Gastrocnemius medialis (tissue), 4 donors: ENCODE measurements at regions not wholly inside any gene's neighbourhood (a gene's known extent, or its start where the extent isn't known, plus 50 kb on each side); places are given as distances from the start of the nearest gene placed in this dataset.

Source experiments
- POLR2A ChIP-seq, 2 donors: fragments of 450-650 bp; IDR thresholded peaks; one replicate each; pipeline ENCODE4 v1.6.1; 2017; ENCODE audit warnings: antibody characterized with exemption in 2 of 2, mild to moderate bottlenecking in 2 of 2, moderate library complexity in 2 of 2
- TF ChIP-seq, protein P1 (sequence below), 5 experiments: fragments of 450-650 bp in 3 of 5; fragments of 200-600 bp in 2 of 5; sonication (generic) in 2 of 5; IDR thresholded peaks in 4 of 5; conservative IDR thresholded peaks in 1 of 5; 1 replicate in 4 of 5; 2 replicates in 1 of 5; pipeline ENCODE4 v1.5.1; 2016 to 2019; ENCODE audit warnings: antibody characterized with exemption in 5 of 5, mild to moderate bottlenecking in 3 of 5, moderate library complexity in 3 of 5

DNA sequence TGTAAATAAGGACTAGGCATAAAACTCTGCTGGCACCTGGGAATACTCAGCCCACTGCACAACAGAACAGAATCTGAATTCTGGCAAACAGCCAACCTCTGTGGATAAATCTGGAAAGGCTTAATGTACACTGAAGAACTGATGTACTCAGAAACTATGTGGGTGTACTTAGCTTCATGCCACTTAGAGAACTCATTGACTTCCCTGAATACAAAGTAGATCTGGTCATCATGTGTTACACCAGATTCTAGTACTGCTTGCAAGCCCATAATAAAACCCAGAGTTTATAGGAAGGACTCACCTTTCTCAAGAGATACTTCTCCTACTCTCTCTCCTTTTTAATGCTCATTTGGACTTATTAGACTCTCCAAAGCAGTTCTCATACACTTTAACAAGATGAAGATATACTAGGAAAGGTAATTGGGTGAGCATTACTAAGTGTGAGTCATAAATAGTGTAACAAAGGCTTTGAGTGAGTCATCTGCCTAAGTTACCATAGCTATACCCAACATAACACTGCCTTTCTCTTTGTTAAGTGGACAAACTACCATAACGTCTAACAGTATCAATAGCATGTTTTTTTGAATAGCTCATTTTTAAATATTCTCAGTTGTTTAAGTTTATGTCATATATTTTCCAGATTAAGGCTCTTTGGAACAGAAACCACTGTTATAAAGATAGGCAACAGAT, 309.1 kb downstream of the MDFIC start:
- TF ChIP-seq POLR2A (IDR thresholded peaks at IDR 0.05) = no peak
- TF ChIP-seq, protein P1, sequence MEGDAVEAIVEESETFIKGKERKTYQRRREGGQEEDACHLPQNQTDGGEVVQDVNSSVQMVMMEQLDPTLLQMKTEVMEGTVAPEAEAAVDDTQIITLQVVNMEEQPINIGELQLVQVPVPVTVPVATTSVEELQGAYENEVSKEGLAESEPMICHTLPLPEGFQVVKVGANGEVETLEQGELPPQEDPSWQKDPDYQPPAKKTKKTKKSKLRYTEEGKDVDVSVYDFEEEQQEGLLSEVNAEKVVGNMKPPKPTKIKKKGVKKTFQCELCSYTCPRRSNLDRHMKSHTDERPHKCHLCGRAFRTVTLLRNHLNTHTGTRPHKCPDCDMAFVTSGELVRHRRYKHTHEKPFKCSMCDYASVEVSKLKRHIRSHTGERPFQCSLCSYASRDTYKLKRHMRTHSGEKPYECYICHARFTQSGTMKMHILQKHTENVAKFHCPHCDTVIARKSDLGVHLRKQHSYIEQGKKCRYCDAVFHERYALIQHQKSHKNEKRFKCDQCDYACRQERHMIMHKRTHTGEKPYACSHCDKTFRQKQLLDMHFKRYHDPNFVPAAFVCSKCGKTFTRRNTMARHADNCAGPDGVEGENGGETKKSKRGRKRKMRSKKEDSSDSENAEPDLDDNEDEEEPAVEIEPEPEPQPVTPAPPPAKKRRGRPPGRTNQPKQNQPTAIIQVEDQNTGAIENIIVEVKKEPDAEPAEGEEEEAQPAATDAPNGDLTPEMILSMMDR (IDR thresholded peaks at IDR 0.05 in 4 of 5, conservative IDR thresholded peaks at IDR 0.05 in 1 of 5) = no peak
